Esophagus squamous epithelium (tissue), 4 donors: ENCODE measurements at regions not wholly inside any gene's neighbourhood (a gene's known extent, or its start where the extent isn't known, plus 50 kb on each side); places are given as distances from the start of the nearest gene placed in this dataset.

Experiments
- CTCF ChIP-seq, 6 experiments: fragments of 450-650 bp in 4 of 6; fragments of 200-600 bp in 2 of 6; sonication (generic) in 2 of 6; IDR thresholded peaks; one replicate each; pipeline ENCODE4 v1.5.1; 2016 to 2019; ENCODE audit warnings: antibody characterized with exemption in 6 of 6, mild to moderate bottlenecking in 4 of 6, moderate library complexity in 4 of 6
- POLR2A ChIP-seq, 4 donors: fragments of 450-650 bp; IDR thresholded peaks; one replicate each; pipeline ENCODE4 v1.6.1; 2017; ENCODE audit warnings: antibody characterized with exemption in 4 of 4, mild to moderate bottlenecking in 4 of 4, moderate library complexity in 3 of 4

GRCh38 chr22:27024982-27025381, 367.6 kb downstream of the MIAT start:
- TF ChIP-seq POLR2A (IDR thresholded peaks at IDR 0.05) = no peak
- no peak for TF ChIP-seq CTCF (IDR thresholded peaks at IDR 0.05)
